ENCODE measurements at regions not wholly inside any gene's neighbourhood (a gene's known extent, or its start where the extent isn't known, plus 50 kb on each side); places are given as distances from the start of the nearest gene placed in this dataset.

DNA sequence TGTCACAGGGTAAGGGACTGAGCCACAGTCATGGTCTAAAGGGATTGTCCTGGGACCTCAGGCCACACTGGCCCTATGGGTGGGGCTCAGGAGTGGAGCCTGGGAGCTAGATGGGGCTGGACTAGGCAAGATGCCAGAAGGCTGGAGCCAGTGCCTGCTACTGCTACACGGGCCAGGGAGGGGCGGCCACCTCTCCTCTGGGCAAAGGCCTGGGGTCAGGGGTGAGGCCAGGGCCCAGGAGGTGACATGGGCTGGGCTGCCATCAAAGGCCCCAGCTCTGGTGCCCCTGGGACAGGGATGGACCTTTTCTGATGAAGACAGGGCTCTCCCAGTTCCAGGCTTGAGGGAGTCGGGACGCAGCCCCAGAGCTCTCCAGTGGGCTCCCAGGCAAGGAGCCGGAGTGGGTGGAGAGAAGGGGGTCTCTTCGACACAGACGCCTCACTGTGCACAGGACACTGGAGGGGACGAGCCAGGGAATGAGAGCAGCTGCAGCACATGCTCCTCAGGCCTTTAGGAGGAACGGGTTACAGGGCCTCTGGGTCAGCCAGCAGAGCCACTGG is 62.1 kb upstream of the IQSEC1 start:
- TF ChIP-seq, protein P1, sequence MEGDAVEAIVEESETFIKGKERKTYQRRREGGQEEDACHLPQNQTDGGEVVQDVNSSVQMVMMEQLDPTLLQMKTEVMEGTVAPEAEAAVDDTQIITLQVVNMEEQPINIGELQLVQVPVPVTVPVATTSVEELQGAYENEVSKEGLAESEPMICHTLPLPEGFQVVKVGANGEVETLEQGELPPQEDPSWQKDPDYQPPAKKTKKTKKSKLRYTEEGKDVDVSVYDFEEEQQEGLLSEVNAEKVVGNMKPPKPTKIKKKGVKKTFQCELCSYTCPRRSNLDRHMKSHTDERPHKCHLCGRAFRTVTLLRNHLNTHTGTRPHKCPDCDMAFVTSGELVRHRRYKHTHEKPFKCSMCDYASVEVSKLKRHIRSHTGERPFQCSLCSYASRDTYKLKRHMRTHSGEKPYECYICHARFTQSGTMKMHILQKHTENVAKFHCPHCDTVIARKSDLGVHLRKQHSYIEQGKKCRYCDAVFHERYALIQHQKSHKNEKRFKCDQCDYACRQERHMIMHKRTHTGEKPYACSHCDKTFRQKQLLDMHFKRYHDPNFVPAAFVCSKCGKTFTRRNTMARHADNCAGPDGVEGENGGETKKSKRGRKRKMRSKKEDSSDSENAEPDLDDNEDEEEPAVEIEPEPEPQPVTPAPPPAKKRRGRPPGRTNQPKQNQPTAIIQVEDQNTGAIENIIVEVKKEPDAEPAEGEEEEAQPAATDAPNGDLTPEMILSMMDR (IDR thresholded peaks at IDR 0.05) = no peak
- TF ChIP-seq POLR2A (IDR thresholded peaks at IDR 0.05) = no peak
